C4-2B (cell line): ENCODE measurements at regions not wholly inside any gene's neighbourhood (a gene's known extent, or its start where the extent isn't known, plus 50 kb on each side); places are given as distances from the start of the nearest gene placed in this dataset.

Experiments used
- H3K27ac ChIP-seq: fragments of 450-650 bp; 2 replicates; pipeline ENCODE4 v1.5.1; 2017
- CTCF ChIP-seq: fragments of 450-650 bp; conservative IDR thresholded peaks from 2 replicates; pipeline ENCODE4 v1.5.1; 2017; ENCODE audit warnings: mild to moderate bottlenecking
- ZFX ChIP-seq: fragments of 450-650 bp; IDR thresholded peaks from 2 replicates; pipeline ENCODE4 v1.6.1; 2017

- TF ChIP-seq CTCF (no peak), ZFX (no peak)
- no peak overlapping the region for H3K27ac ChIP-seq
These were observed 394.7 kb upstream of the GRM3 start for GRCh38 chr7:86248977-86249376.

GRCh38 chr7:86243171-86243570 is 400.5 kb upstream of the GRM3 start:
- H3K27ac ChIP-seq = no peak overlapping the region
- TF ChIP-seq ZFX = no peak
- no peak for TF ChIP-seq CTCF

- H3K27ac ChIP-seq = no peak overlapping the region
- no peak for TF ChIP-seq ZFX
These were observed 417.5 kb upstream of the GRM3 start for GRCh38 chr7:86226191-86226590.

GRCh38 chr7:86222806-86223205 is 420.9 kb upstream of the GRM3 start:
- no peak overlapping the region for H3K27ac ChIP-seq
- TF ChIP-seq ZFX = no peak

GRCh38 chr7:86214734-86215133 is 429.0 kb upstream of the GRM3 start:
- no peak overlapping the region for H3K27ac ChIP-seq
- TF ChIP-seq ZFX (no peak), CTCF (no peak)

GRCh38 chr7:86212976-86213375 is 430.7 kb upstream of the GRM3 start:
- TF ChIP-seq CTCF (no peak), ZFX (no peak)
- no peak overlapping the region for H3K27ac ChIP-seq

GRCh38 chr7:86209036-86209435 is 434.7 kb upstream of the GRM3 start:
- TF ChIP-seq CTCF (no peak), ZFX (no peak)
- no peak overlapping the region for H3K27ac ChIP-seq

GRCh38 chr7:86207740-86208139 is 436.0 kb upstream of the GRM3 start:
- H3K27ac ChIP-seq = no peak overlapping the region
- TF ChIP-seq ZFX (no peak), CTCF (no peak)

- H3K27ac ChIP-seq = no peak overlapping the region
- TF ChIP-seq CTCF = no peak
- TF ChIP-seq ZFX = no peak; the same call in 1 of the 2 replicates
These were observed 440.9 kb upstream of the GRM3 start for GRCh38 chr7:86202833-86203232.
